GM23338 (cell line): ENCODE measurements at regions not wholly inside any gene's neighbourhood (a gene's known extent, or its start where the extent isn't known, plus 50 kb on each side); places are given as distances from the start of the nearest gene placed in this dataset.

Experiments
- ATAC-seq: fragments of 200-7000 bp; cut with Tn5 transposase; 3 replicates; pipeline ENCODE4 v1.9.1; 2020
- DNase-seq: peaks from one replicate; pipeline ENCODE4 v3.0.0-alpha.2; 2015; ENCODE audit warnings: low spot score
- H2AFZ ChIP-seq: fragments of 200-600 bp; sonication (generic); 2 replicates; pipeline ENCODE4 v1.8.0; 2016; ENCODE audit warnings: antibody characterized with exemption, mild to moderate bottlenecking, moderate library complexity
- H3F3A ChIP-seq: fragments of 200-600 bp; sonication (generic); replicated peaks from 2 replicates; pipeline ENCODE4 v1.8.0; 2017; ENCODE audit warnings: antibody characterized with exemption, mixed run types, low read depth
- H3K27ac ChIP-seq: fragments of 200-600 bp; sonication (generic); 2 replicates; pipeline ENCODE4 v1.6.1; 2016; ENCODE audit warnings: low read depth
- H3K27me3 ChIP-seq: fragments of 200-600 bp; sonication (generic); 2 replicates; pipeline ENCODE4 v1.8.0; 2016; ENCODE audit warnings: mild to moderate bottlenecking, mixed run types, moderate library complexity; ENCODE audit not compliant: insufficient read depth
- H3K36me3 ChIP-seq: fragments of 200-600 bp; sonication (generic); 2 replicates; pipeline ENCODE4 v1.8.0; 2016; ENCODE audit warnings: mild to moderate bottlenecking; ENCODE audit not compliant: insufficient read depth
- H3K4me1 ChIP-seq: fragments of 200-600 bp; sonication (generic); 2 replicates; pipeline ENCODE4 v1.8.0; 2016; ENCODE audit warnings: mild to moderate bottlenecking, moderate library complexity; ENCODE audit not compliant: insufficient read depth
- H3K4me2 ChIP-seq: fragments of 200-600 bp; sonication (generic); 2 replicates; pipeline ENCODE4 v1.7.1; 2017; ENCODE audit warnings: mixed run types
- H3K4me3 ChIP-seq: fragments of 200-600 bp; sonication (generic); 2 replicates; pipeline ENCODE4 v1.6.1; 2016; ENCODE audit warnings: mixed run types
- H3K79me2 ChIP-seq: fragments of 200-600 bp; sonication (generic); replicated peaks from 2 replicates; pipeline ENCODE4 v1.8.0; 2017; ENCODE audit warnings: mild to moderate bottlenecking; ENCODE audit not compliant: insufficient read depth
- H3K9me2 ChIP-seq: fragments of 200-600 bp; sonication (generic); 2 replicates; pipeline ENCODE4 v1.8.0; 2017; ENCODE audit not compliant: insufficient read depth
- H4K20me1 ChIP-seq: fragments of 200-600 bp; sonication (generic); replicated peaks from 2 replicates; pipeline ENCODE4 v1.8.0; 2017; ENCODE audit warnings: mild to moderate bottlenecking; ENCODE audit not compliant: insufficient read depth
- H3K27ac Mint-ChIP-seq: 2 replicates; pipeline ENCODE4 v1.8.0; 2020; ENCODE audit warnings: inconsistent platforms, mild to moderate bottlenecking, moderate library complexity, mixed read lengths
- H3K27me3 Mint-ChIP-seq: 3 replicates; pipeline ENCODE4 v1.8.0; 2022; ENCODE audit warnings: low read depth, mild to moderate bottlenecking, moderate library complexity, mixed read lengths, inconsistent platforms; ENCODE audit not compliant: insufficient read depth, poor library complexity
- H3K36me3 Mint-ChIP-seq: 3 replicates; pipeline ENCODE4 v1.8.0; 2021; ENCODE audit warnings: low read depth, mild to moderate bottlenecking, inconsistent platforms, moderate library complexity, mixed read lengths
- H3K4me1 Mint-ChIP-seq: 3 replicates; pipeline ENCODE4 v1.8.0; 2020; ENCODE audit warnings: mild to moderate bottlenecking, inconsistent platforms, mixed read lengths
- H3K4me3 Mint-ChIP-seq: 3 replicates; pipeline ENCODE4 v1.8.0; 2021; ENCODE audit warnings: moderate library complexity, mild to moderate bottlenecking, inconsistent platforms, mixed read lengths
- H3K9me3 Mint-ChIP-seq: 3 replicates; pipeline ENCODE4 v1.8.0; 2020; ENCODE audit warnings: moderate library complexity, mild to moderate bottlenecking, inconsistent platforms, mixed read lengths
- CREB1 ChIP-seq: fragments of 250-450 bp; sonication (Bioruptor Pico); IDR thresholded peaks from 2 replicates; pipeline ENCODE4 v1.5.0; 2020; ENCODE audit warnings: low read depth, mild to moderate bottlenecking, moderate library complexity
- EZH2 ChIP-seq: fragments of 200-600 bp; sonication (generic); IDR thresholded peaks from one replicate; pipeline ENCODE4 v1.8.0; 2017; ENCODE audit warnings: antibody characterized with exemption, mild to moderate bottlenecking, low read depth; ENCODE audit not compliant: unreplicated experiment
- JUNB ChIP-seq: IDR thresholded peaks from one replicate; pipeline ENCODE4 v1.6.1; 2016; ENCODE audit warnings: antibody characterized with exemption; ENCODE audit not compliant: unreplicated experiment
- NANOG ChIP-seq: IDR thresholded peaks from 2 replicates; pipeline ENCODE4 v1.6.1; 2016; ENCODE audit warnings: antibody characterized with exemption, borderline replicate concordance
- POLR2AphosphoS5 ChIP-seq: IDR thresholded peaks from 2 replicates; pipeline ENCODE4 v1.6.1; 2016; ENCODE audit warnings: antibody characterized with exemption, low read depth
- STAT1 ChIP-seq: IDR thresholded peaks from one replicate; pipeline ENCODE4 v1.6.1; 2016; ENCODE audit warnings: antibody characterized with exemption; ENCODE audit not compliant: unreplicated experiment
- ZNF114 ChIP-seq: fragments of 250-450 bp; sonication (Bioruptor Pico); IDR thresholded peaks from 2 replicates; pipeline ENCODE4 v1.5.0; 2020; ENCODE audit warnings: mild to moderate bottlenecking, moderate library complexity
- ZNF331 ChIP-seq: fragments of 250-450 bp; sonication (Bioruptor Pico); IDR thresholded peaks from 2 replicates; pipeline ENCODE4 v1.5.0; 2020; ENCODE audit warnings: low read depth, mild to moderate bottlenecking, moderate library complexity
- TF ChIP-seq, protein P1 (sequence below): fragments of 250-450 bp; sonication (Bioruptor Pico); IDR thresholded peaks from 2 replicates; pipeline ENCODE4 v1.5.0; 2020; ENCODE audit warnings: mild to moderate bottlenecking, moderate library complexity
- TF ChIP-seq, protein P2 (sequence below), 2 experiments: fragments of 200-600 bp in 1 of 2; sonication (generic) in 1 of 2; conservative IDR thresholded peaks; 2 replicates each; pipeline versions ENCODE4 v1.5.1 to v1.6.1; 2016 to 2017; ENCODE audit warnings: antibody characterized with exemption in 2 of 2, low read depth in 2 of 2, mild to moderate bottlenecking in 2 of 2, moderate library complexity in 1 of 2
- TF ChIP-seq, protein P3 (sequence below): IDR thresholded peaks from 2 replicates; pipeline ENCODE4 v1.6.1; 2016; ENCODE audit warnings: antibody characterized with exemption

DNA sequence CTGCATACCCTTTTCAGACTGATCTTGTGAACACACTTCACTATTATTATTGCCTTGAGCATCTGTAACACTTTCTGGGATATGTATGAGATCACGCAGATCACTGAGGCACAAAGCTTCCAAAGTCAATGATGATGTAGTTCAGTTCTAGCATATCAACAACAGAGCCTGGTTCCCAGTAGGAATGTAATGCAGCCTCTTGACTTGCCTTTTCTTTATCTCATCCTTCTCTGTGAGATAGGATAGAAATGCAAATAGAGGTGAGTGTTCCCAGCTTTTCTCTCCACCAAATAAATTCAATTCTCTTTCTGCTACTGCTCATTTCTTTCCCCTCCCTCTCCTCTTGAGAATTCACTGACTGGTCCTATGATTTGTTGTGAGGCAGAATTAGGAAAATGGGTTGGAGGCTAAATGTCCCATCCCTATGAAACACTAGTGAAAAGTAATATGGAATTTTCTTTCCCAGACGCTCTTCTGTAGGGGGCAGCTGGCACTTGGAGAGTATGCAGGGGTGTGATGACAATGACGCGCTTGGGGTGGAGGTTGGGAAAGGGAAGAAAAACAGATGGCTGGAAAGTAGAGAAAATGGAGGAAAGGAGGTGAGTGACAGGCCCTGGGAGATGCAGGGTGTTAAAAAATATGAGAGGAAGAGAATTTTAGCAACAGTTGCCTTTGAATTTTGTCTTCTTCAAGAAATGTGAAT lies 96.0 kb upstream of the TMTC1 start:
- peak; percentile 93 for ATAC-seq
- no peak overlapping the region for H3K4me3 ChIP-seq
- H4K20me1 ChIP-seq = no peaks in the 10 kb centered on the region
- Mint-ChIP-seq H3K4me3 (no peak overlapping the region), H3K36me3 (peaks cover 39% of the 10 kb centered on the region), H3K4me1 (peaks cover 40% of the 10 kb centered on the region), H3K27me3 (peaks cover 13% of the 10 kb centered on the region), H3K9me3 (peaks cover 26% of the 10 kb centered on the region), H3K27ac (peak overlapping the region; percentile 25; the same call in 1 of the 2 replicates)
- H3K4me2 ChIP-seq = 0 out of 2 replicates have a peak overlapping the region, but pooled peaks have one; percentile 11
- no peaks in the 10 kb centered on the region; the same call in 1 of the 2 replicates for H3K36me3 ChIP-seq
- H3K27me3 ChIP-seq = no peaks in the 10 kb centered on the region
- H3K27ac ChIP-seq = peak overlapping the region; percentile 48
- peak; percentile 41 for DNase-seq
- H3K9me2 ChIP-seq = peaks cover 22% of the 10 kb centered on the region
- H3F3A ChIP-seq = no peaks in the 10 kb centered on the region
- TF ChIP-seq, protein P1, sequence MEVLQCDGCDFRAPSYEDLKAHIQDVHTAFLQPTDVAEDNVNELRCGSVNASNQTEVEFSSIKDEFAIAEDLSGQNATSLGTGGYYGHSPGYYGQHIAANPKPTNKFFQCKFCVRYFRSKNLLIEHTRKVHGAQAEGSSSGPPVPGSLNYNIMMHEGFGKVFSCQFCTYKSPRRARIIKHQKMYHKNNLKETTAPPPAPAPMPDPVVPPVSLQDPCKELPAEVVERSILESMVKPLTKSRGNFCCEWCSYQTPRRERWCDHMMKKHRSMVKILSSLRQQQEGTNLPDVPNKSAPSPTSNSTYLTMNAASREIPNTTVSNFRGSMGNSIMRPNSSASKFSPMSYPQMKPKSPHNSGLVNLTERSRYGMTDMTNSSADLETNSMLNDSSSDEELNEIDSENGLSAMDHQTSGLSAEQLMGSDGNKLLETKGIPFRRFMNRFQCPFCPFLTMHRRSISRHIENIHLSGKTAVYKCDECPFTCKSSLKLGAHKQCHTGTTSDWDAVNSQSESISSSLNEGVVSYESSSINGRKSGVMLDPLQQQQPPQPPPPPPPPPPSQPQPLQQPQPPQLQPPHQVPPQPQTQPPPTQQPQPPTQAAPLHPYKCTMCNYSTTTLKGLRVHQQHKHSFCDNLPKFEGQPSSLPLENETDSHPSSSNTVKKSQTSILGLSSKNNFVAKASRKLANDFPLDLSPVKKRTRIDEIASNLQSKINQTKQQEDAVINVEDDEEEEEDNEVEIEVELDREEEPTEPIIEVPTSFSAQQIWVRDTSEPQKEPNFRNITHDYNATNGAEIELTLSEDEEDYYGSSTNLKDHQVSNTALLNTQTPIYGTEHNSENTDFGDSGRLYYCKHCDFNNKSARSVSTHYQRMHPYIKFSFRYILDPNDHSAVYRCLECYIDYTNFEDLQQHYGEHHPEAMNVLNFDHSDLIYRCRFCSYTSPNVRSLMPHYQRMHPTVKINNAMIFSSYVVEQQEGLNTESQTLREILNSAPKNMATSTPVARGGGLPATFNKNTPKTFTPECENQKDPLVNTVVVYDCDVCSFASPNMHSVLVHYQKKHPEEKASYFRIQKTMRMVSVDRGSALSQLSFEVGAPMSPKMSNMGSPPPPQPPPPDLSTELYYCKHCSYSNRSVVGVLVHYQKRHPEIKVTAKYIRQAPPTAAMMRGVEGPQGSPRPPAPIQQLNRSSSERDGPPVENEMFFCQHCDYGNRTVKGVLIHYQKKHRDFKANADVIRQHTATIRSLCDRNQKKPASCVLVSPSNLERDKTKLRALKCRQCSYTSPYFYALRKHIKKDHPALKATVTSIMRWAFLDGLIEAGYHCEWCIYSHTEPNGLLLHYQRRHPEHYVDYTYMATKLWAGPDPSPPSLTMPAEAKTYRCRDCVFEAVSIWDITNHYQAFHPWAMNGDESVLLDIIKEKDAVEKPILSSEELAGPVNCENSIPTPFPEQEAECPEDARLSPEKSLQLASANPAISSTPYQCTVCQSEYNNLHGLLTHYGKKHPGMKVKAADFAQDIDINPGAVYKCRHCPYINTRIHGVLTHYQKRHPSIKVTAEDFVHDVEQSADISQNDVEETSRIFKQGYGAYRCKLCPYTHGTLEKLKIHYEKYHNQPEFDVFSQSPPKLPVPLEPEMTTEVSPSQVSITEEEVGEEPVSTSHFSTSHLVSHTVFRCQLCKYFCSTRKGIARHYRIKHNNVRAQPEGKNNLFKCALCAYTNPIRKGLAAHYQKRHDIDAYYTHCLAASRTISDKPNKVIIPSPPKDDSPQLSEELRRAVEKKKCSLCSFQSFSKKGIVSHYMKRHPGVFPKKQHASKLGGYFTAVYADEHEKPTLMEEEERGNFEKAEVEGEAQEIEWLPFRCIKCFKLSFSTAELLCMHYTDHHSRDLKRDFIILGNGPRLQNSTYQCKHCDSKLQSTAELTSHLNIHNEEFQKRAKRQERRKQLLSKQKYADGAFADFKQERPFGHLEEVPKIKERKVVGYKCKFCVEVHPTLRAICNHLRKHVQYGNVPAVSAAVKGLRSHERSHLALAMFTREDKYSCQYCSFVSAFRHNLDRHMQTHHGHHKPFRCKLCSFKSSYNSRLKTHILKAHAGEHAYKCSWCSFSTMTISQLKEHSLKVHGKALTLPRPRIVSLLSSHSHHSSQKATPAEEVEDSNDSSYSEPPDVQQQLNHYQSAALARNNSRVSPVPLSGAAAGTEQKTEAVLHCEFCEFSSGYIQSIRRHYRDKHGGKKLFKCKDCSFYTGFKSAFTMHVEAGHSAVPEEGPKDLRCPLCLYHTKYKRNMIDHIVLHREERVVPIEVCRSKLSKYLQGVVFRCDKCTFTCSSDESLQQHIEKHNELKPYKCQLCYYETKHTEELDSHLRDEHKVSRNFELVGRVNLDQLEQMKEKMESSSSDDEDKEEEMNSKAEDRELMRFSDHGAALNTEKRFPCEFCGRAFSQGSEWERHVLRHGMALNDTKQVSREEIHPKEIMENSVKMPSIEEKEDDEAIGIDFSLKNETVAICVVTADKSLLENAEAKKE = peak; percentile 65; the same call in 1 of the 2 replicates
- no peak for TF ChIP-seq EZH2
- H2AFZ ChIP-seq = no peak overlapping the region
- peaks cover 11% of the 10 kb centered on the region; the same call in 1 of the 2 replicates for H3K4me1 ChIP-seq
- H3K79me2 ChIP-seq = no peaks in the 10 kb centered on the region

DNA sequence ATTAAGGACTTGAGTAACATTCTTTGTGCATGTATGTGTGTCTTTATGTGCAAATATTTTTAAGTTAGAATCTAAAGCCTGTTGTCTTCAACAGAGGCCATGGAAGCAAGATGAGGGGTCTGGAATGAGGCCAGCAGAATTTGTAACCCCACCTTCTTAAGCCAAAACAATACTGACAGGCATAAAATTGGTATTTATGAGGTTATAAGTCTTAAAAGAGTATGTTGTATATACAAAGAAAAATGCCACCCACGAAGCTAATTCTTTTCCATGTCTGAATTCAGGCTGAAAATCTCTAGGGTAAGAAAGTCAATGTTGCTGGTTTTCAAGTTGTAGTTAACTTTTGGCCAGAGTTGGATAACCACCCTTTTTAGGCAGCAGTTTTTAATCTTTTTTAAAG lies 86.2 kb upstream of the TMTC1 start:
- Histone ChIP-seq H3K4me2 (no peak overlapping the region), H3F3A (no peaks in the 10 kb centered on the region), H3K36me3 (no peaks in the 10 kb centered on the region), H3K9me2 (peaks cover 4% of the 10 kb centered on the region; the same call in 1 of the 2 replicates), H2AFZ (no peak overlapping the region), H4K20me1 (no peaks in the 10 kb centered on the region), H3K79me2 (no peaks in the 10 kb centered on the region), H3K4me1 (no peaks in the 10 kb centered on the region), H3K27me3 (peaks cover 9% of the 10 kb centered on the region), H3K27ac (no peak overlapping the region), H3K4me3 (no peak overlapping the region)
- DNase-seq (no peak), ATAC-seq (no peak)
- Mint-ChIP-seq H3K27me3 (peaks cover 4% of the 10 kb centered on the region), H3K4me3 (no peak overlapping the region), H3K9me3 (no peaks in the 10 kb centered on the region), H3K36me3 (no peaks in the 10 kb centered on the region), H3K4me1 (peaks cover 13% of the 10 kb centered on the region), H3K27ac (no peak overlapping the region)
- no peak for TF ChIP-seq ZNF114 (CRISPR knock-in tag)
- TF ChIP-seq NANOG = no peak
- TF ChIP-seq CREB1 (CRISPR knock-in tag) = no peak
- no peak for TF ChIP-seq JUNB
- no peak for TF ChIP-seq STAT1
- TF ChIP-seq, protein P2, sequence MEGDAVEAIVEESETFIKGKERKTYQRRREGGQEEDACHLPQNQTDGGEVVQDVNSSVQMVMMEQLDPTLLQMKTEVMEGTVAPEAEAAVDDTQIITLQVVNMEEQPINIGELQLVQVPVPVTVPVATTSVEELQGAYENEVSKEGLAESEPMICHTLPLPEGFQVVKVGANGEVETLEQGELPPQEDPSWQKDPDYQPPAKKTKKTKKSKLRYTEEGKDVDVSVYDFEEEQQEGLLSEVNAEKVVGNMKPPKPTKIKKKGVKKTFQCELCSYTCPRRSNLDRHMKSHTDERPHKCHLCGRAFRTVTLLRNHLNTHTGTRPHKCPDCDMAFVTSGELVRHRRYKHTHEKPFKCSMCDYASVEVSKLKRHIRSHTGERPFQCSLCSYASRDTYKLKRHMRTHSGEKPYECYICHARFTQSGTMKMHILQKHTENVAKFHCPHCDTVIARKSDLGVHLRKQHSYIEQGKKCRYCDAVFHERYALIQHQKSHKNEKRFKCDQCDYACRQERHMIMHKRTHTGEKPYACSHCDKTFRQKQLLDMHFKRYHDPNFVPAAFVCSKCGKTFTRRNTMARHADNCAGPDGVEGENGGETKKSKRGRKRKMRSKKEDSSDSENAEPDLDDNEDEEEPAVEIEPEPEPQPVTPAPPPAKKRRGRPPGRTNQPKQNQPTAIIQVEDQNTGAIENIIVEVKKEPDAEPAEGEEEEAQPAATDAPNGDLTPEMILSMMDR (conservative IDR thresholded peaks at IDR 0.05; ENCODE audit: low read depth in 2 of 2) = no peak
- TF ChIP-seq POLR2AphosphoS5 = no peak
- TF ChIP-seq ZNF331 (CRISPR knock-in tag) = no peak
- TF ChIP-seq, protein P3, sequence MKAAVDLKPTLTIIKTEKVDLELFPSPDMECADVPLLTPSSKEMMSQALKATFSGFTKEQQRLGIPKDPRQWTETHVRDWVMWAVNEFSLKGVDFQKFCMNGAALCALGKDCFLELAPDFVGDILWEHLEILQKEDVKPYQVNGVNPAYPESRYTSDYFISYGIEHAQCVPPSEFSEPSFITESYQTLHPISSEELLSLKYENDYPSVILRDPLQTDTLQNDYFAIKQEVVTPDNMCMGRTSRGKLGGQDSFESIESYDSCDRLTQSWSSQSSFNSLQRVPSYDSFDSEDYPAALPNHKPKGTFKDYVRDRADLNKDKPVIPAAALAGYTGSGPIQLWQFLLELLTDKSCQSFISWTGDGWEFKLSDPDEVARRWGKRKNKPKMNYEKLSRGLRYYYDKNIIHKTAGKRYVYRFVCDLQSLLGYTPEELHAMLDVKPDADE = no peak
- no peak for TF ChIP-seq EZH2
